Glomerular visceral epithelial cell (primary cell): ENCODE measurements at regions not wholly inside any gene's neighbourhood (a gene's known extent, or its start where the extent isn't known, plus 50 kb on each side); places are given as distances from the start of the nearest gene placed in this dataset.
"Not testable (repeated sequence)": the region's sequence is repeated elsewhere in the genome, so short reads cannot be mapped to it uniquely, and the experiment has no call there.

Experiments
- DNase-seq: peaks from one replicate; pipeline ENCODE4 v3.0.0-alpha.2; 2016; ENCODE audit errors: extremely low spot score

DNA sequence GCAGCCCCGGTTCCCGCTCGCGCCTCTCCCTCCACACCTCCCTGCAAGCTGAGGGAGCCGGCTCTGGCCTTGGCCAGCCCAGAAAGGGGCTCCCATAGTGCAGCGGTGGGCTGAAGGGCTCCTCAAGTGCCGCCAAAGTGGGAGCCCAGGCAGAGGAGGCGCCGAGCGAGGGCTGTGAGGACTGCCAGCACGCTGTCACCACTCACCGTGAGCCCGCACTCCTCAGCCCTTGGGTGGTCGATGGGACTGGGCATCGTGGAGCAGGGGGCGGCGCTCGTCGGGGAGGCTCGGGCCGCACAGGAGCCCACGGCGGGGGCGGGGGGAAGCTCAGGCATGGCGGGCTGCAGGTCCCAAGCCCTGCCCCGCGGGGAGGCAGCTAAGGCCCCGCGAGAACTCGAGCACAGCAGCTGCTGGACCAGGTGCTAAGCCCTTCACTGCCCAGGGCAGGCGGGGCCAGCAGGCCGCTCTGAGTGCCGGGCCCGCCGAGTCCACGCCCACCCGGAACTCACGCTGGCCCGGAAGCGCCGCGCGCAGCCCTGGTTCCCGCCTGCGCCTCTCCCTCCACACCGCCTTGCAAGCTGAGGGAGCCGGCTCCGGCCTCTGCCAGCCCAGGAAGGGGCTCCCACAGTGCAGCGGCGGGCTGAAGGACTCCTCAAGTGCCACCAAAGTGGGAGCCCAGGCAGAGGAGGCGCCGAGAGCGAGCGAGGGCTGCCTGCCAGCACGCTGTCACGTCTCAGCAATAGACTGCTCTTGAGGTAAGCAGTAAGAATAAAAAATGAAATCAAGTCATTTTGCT is 670.2 kb upstream of the CTNND2 start:
- DNase-seq, result not testable (repeated sequence)

DNA sequence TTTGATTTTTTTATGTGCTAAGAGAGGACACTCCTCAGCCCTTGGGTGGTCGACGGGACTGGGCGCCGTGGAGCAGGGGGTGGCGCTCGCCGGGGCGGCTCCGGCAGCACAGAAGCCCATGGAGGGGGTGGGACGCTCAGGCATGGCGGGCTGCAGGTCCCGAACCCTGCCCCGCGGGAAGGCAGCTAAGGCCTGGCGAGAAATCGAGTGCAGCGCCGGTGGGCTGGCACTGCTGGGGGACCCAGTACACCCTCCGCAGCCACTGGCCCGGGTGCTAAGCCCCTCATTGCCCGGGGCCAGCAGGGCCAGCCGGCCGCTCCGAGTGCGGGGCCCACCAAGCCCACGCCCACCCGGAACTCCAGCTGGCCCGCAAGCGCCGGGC is 669.7 kb upstream of the CTNND2 start:
- DNase-seq, result not testable (repeated sequence)

DNA sequence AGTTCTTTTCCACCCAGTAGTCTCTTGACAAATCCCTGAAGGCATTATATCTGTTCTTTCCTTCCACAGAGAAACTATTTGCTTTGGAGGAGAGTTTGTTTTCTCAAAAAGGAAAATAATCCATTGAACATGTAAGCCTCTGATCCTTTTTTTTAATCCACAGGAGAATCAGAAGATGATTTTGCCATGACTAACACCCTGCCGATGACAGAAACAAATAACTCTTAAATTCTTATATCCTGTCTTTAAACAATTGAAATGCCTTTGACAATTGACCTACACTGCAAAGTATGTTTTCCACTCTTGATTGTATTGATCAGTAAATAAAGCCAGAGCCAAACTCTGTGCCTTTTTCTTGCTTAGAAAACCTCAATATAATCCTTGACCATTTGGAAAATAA is 666.4 kb upstream of the CTNND2 start:
- DNase-seq, result no peak

DNA sequence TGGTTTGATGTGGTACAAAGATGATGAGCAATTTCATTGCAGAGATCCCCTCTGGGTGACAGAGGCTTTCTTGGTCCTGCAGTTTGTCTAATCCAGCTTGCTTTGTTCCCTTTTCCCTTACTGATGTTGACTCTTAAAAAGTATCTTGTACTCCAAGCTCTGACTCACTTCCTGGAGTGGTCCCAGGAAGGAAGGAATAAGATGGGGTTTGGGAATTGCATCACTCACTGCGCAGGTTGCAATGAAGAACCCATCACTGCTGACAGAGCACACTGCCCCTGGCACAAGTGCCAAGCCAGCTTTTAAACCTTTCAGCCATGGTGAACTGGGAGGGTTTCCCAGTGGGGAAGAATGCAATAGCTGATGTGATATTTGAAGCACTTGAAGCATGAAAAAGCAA is 662.2 kb upstream of the CTNND2 start:
- DNase-seq, result no peak

DNA sequence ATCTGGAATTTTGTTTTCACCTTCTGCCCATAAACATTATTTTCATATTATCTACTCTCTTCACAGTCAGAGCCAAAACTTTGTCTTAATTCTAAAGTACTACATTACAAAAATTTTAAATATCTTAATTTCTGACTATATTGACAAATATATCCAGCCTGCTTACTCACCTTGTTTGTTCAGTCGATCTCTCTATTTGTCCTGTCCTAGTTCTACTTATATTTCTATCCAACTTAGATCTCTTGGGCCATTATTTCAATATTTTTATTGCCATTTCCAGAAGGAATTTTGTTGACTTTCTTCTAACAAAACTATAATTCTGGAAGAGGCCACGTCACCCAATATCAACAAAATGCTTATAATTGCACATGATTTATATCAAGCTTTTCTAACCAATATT is 652.8 kb upstream of the CTNND2 start:
- DNase-seq, result no peak

DNA sequence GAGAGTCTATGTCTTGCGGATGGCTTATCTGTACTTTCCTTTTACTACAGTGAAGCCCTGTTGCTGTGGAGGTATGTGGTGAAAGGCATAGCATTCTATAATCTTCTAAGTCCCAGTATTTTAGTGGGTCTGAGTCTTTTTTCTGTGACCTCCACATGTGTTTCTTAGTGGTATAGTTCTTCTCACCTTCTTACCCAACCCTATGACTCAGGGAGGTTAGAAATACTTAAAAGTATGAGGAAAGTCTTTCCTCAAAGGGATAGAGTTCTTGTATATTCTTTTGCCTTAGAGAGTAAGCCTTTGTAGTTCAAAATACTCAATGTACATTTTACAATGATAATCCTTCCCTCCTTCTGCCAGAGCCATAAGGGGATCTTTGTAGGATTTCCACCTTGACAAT is 621.9 kb upstream of the CTNND2 start:
- no peak for DNase-seq

DNA sequence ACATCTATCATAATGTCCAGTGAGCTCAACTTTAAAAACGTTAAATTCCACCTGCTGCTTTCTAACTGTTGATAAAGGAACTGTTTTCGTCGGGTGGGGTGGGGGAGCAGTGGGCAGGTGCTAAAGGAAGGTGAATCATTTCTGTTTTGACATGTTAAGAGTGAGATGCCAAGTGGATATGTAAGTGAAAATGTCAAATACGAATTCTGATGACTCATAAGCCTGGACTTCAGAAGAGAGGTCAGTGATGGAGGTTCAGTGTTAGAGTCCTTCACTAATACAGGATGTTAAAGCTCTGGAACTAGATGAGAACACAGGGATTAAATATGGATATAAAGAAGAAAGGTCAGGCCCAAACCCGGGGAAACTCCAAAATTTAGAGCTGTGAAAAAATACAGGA is 617.9 kb upstream of the CTNND2 start:
- DNase-seq, result no peak

DNA sequence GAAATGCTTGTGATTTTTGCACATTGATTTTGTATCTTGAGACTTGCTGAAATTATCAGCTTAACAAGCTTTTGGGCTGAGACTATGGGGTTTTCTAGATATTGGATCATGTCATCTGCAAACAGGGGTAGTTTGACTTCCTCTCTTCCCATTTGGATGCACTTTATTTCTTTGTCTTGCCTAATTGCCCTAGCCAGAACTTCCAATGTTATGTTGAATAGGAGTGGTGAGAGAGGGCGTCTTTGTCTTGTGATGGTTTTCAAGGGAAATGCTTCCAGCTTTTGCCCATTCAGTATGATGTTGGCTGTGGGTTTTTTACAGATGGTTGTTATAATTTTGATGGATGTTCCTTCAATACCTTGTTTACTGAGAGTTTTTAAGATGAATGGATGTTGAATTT is 600.7 kb upstream of the CTNND2 start:
- DNase-seq, result not testable (repeated sequence)

DNA sequence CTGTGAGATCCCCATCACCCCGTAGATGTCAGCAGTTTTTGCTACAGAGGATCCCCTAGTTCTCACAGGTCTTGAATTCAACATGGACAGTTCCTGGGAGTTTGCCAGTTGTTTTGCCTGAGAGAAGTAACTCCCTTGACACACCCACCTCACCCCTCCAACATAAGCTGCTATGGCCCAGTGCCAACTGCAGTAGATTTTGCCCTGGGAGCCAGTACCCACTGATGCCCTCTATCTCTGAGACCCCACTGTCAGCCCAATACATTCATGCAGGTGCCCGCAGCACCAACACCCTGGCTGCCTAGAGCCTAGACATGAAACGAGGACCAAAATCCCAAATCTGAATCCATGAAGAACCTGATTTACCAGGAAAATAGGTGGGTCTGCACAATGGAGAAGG is 583.9 kb upstream of the CTNND2 start:
- DNase-seq, result no peak

DNA sequence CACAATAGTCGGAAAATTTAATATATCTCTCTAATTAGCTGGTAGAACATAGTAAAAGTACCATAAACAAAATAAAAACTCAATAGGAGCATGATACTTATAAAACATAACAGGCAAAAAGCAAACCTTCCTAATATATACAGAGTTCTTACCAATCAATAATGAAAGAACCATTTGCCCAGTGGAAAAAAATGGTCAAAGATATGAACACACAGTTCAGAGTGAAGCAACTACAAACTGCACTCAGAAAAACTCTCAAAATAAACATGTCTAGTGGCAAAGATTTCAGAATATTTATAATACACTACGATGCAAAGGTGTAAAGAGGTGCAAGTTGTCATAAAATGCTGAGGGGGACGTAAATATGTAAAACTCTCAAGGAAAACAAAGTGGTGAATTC is 576.2 kb upstream of the CTNND2 start:
- DNase-seq, result no peak

DNA sequence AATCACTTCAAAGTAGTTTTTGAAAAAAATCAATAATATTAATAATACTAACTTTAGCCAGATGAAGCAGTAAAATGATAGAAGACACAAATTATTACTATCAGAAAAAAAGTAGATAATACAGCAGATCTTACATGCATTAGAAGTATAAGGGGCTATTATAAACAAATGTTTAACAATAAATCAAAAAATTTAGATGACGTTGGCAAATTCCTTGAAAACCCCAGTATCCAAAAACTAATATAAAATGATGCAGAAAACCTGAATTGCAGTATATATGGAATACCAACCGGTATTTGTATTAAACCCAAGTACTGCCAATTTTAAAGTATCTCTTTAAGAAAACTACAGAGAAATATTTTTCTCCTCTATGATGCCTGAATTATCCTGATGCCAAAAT is 573.3 kb upstream of the CTNND2 start:
- DNase-seq, result no peak

DNA sequence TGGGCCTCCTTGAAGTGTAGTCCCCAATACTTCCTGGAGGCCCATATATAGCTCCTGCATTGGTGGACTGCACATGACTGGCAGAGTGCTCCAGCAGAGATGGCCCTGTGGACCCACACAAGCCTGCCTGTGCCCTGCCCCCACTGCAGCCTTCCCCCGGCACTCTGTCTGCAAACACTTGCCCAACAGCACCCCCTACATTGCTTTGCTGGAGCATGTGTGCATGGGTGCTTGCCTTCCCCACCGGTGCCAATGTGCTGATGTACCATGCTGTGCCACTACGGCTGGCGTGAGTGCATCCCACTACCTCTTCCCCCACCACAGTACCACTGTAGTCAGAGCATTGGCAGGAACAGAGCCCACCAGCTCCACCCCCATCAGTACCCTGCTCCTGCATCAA is 563.6 kb upstream of the CTNND2 start:
- DNase-seq, result no peak

DNA sequence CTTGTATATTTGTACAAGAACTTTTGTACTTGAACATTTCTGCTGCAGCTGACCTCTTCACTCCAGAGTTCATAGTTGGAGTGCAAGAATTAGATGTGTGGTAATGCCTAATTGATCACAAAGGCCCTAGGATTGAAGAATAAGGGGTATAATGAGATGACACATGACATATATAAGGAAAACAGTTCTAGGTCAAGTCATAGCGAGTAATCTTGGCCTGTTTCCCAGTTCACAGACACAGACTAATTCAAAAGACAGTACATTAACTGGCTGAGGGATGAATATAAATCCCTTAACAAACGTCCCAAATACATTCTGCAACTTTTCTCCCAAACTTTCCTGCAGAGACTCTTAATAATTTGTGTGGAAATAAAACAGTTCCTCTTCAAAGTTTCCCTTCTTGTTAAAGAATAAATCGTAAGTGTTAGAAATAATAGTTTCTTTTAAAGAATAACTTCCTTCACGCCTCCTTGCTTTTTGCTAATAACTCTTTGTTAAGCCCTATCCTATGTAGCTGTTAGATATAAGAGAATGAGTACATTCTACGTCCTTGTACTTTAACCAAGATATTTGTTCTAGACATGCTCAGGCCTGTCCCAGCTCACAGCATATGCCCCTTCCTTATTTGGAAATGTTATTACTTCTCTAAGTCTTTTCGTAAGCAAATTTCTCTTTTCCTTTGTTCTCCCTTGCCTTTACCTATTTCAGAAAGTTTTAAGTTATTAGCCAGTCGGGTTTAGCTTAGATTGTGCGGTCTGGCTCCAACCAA is 556.4 kb upstream of the CTNND2 start:
- DNase-seq, result no peak

DNA sequence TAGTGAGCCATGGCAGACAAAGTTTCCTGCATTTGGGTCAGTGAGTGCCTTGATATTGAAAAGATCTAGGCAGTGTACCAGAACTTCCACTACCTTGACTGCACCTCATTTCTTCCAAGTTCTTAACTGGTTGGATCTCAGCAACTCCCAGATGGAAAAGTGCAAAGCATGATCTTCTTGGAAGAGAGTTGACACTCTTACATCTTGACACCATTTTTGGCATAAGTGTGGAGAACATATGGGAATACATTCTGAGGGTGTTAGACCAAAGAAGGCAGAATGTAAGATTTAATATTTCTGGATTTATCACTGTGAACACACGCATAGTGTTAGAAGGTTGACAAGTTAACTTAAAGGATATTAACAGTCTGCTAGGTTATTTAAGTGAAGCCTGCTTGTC is 555.1 kb upstream of the CTNND2 start:
- no peak for DNase-seq

DNA sequence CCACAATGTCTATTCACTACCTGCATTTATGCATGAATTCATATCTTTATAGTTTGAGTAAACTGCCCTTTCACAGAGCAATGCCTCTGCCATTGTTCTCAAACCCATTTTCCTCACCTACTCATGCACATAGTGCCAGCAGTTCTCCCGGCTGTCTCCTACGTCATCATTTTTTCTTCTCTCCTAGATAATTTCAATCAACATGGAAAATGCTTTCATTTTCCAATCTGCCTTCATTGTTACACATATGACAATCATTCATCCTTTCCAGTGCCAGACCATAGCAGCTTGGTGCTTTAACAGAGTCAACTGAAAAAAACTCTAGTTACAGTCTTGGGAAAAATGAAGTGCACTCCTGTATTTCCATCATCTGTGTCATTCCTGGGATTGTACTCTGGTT is 514.8 kb upstream of the CTNND2 start:
- DNase-seq, result no peak

DNA sequence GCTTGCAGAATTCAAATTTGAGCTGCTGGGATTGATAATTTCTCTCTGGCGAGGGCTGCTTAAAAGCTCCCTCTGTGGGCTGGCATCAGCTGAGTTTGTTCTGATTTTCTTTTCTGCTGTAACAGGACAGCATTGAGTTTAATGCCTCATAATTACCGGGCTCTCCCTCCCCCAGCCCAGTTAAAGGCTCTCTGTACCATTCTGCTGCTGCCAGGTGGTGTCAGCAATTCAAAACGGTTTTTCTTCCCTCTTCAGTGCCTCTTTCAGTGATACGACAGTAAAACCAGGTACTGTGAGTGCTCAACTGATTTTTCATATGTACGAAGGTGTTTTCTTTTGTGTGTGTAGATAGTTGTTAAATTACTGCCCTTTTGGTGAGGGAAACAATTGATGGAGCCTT is 509.3 kb upstream of the CTNND2 start:
- DNase-seq, result no peak

DNA sequence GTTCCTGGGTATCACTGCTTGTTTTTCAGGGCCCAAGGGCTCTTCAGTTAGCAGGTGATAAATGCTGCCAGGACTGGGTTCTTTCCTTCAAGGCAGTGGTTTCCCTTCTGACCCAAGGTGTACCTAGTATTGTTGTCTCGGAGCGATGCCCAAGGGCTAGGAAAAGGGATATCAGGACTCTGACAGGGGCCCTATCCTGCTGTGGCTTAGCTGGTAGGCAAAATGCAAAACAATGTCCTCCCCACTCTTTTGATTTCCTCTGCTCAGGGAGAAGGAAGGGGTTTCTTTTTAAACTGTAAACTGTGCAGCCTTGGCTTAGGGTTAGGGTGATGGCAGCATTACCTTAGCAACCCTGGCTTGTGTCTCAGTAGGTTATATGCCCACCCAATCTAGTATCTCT is 508.8 kb upstream of the CTNND2 start:
- no peak for DNase-seq

DNA sequence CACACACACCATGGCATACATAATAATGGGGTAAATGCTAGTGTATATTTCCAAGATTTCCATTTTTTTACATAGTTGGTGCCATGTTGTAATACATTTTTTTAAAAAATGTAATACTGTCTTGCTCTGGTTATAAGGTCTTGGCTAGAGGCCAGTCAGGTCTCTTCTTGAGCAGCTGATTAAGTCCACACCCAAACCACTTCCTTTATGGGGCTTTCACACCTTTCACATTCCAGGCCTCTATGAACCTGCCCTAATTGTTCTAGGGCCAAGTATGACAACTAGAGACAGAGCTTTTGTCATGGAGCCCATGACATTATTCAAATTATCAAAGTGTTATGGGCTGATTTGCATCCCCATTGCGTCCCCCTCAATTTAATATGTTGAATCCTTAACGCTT is 495.6 kb upstream of the CTNND2 start:
- no peak for DNase-seq

DNA sequence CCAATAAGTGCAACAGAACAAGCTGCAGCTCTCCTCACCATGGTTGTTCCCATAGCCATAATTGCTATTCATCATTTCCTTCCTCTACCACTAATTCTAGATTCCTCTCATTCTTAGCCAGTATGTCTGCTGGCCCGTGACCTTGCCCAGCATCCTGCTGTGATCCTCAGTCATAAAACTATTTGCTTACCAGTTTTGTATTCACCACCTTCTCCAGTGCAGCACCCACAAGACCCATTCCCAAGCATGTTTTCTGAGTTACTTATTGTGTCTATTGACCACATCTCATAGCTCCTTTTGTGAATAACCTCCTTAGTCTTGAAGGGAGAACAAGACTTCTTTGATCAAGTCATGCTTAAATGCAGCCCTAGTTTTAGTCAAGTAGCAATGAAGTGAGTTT is 488.0 kb upstream of the CTNND2 start:
- DNase-seq, result peak; percentile 50

DNA sequence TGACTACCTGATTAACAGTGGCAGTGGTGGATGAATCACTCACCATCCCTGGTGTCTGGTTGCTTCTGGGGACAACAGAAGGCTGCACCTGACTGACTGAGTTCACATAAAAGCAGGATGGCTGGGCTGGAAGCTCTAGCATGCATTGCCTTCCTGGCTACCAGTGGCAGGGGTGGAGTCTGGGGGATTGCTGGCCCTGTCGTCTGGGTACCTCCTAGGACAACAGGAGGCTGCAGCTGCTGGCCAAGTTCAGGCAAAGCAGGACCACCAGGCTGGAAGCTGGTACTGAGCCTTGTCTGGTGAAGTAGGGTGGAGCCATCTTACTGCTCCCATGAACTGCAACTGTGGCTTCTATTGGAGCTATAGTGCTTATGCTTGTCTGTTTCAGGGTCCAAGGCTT is 480.8 kb upstream of the CTNND2 start:
- DNase-seq, result no peak

DNA sequence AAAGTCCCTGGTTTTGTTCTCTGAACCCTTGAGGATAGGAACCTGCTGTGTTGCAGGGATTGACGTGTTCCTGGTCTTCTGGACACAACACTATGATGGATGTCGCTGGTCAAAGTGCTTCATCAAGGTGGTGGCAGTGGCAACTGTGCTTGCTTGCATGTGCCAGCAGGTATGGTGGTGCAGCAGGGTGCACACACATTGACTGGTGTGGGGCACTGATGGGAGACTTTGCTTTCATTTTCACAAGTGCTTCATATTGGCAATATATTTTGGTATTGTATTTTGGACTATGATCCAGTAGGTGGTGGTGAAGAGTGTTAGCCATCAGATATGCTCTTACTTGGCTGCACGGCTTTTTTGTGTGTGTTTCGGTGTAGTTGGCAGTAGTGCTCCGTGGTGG is 479.8 kb upstream of the CTNND2 start:
- DNase-seq, result no peak

DNA sequence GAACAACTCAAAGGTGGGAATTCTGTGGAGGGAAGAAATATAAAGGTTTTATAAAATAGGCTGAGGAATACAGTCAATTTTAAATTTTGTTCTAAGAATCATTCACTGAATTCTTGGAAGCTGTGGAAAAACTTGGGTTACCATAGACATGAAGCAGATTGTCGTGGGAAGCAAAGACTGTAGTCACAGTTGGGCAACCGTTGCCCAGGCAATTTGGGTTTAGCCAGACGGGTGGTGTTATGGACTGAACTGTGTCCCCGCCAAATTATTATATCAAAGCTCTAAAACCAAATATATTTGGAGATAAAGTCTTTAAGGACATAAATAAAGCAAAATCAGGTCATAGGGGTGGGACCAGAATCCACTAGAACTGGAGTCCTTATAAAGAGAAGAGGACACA is 463.7 kb upstream of the CTNND2 start:
- no peak for DNase-seq

DNA sequence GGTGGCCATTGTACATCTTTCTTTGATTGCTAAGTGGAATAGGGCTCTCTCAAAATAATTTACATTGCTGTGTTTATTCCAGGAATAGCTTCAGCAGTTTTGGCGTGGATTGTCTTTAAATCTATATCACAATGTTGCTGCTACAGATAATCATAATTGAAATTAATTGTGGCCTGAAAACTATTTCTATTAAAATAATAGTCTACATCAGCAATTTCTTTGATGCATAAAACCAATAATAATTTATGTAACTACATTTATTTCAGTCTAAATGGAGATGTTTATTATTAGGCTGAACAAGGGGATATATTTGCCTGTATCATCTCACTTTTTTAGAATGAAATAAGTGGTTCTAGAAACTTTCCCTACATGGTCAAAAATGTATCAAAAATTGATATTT is 456.0 kb upstream of the CTNND2 start:
- DNase-seq, result no peak
